Panc1 (cell line): ENCODE measurements at regions not wholly inside any gene's neighbourhood (a gene's known extent, or its start where the extent isn't known, plus 50 kb on each side); places are given as distances from the start of the nearest gene placed in this dataset.

Source experiments
- TCF7L2 ChIP-seq: IDR thresholded peaks from 2 replicates; pipeline ENCODE4 v1.6.1; 2011; ENCODE audit warnings: mild to moderate bottlenecking, low read depth, low read length, inconsistent platforms
- TF ChIP-seq, protein P1 (sequence below): fragments of 450-650 bp; IDR thresholded peaks from 2 replicates; pipeline ENCODE4 v1.5.1; 2017; ENCODE audit warnings: mild to moderate bottlenecking
- TF ChIP-seq, protein P2 (sequence below), 2 experiments: IDR thresholded peaks; 2 replicates each; pipeline ENCODE4 v1.6.1; 2011 to 2012; ENCODE audit warnings: low read depth in 2 of 2, control low read depth in 1 of 2, low read length in 1 of 2, mild to moderate bottlenecking in 1 of 2, moderate library complexity in 1 of 2; ENCODE audit not compliant: insufficient read depth in 1 of 2

DNA sequence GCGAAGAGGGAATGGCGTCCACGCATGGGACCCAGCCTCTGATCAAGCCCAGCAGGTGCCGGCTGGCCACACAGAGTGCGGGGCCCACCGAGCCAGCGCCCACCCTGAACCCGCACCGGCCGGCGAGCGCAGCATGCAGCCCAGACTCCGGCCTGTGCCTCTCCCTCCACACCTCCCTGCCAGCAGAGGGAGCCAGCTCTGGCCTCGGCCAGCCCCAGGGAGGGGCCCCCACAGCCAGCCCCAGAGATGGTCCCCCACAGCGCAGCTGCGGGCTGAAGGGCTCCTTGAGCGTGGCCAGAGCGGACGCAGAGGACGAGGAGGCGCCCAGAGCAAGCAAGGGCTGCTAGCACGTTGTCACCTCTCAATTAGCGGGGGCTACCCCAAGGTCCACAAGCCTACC lies 904.5 kb downstream of the SLITRK6 start:
- TF ChIP-seq, protein P1, sequence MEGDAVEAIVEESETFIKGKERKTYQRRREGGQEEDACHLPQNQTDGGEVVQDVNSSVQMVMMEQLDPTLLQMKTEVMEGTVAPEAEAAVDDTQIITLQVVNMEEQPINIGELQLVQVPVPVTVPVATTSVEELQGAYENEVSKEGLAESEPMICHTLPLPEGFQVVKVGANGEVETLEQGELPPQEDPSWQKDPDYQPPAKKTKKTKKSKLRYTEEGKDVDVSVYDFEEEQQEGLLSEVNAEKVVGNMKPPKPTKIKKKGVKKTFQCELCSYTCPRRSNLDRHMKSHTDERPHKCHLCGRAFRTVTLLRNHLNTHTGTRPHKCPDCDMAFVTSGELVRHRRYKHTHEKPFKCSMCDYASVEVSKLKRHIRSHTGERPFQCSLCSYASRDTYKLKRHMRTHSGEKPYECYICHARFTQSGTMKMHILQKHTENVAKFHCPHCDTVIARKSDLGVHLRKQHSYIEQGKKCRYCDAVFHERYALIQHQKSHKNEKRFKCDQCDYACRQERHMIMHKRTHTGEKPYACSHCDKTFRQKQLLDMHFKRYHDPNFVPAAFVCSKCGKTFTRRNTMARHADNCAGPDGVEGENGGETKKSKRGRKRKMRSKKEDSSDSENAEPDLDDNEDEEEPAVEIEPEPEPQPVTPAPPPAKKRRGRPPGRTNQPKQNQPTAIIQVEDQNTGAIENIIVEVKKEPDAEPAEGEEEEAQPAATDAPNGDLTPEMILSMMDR: no peak; the same call in 1 of the 2 replicates
- TF ChIP-seq, protein P2, sequence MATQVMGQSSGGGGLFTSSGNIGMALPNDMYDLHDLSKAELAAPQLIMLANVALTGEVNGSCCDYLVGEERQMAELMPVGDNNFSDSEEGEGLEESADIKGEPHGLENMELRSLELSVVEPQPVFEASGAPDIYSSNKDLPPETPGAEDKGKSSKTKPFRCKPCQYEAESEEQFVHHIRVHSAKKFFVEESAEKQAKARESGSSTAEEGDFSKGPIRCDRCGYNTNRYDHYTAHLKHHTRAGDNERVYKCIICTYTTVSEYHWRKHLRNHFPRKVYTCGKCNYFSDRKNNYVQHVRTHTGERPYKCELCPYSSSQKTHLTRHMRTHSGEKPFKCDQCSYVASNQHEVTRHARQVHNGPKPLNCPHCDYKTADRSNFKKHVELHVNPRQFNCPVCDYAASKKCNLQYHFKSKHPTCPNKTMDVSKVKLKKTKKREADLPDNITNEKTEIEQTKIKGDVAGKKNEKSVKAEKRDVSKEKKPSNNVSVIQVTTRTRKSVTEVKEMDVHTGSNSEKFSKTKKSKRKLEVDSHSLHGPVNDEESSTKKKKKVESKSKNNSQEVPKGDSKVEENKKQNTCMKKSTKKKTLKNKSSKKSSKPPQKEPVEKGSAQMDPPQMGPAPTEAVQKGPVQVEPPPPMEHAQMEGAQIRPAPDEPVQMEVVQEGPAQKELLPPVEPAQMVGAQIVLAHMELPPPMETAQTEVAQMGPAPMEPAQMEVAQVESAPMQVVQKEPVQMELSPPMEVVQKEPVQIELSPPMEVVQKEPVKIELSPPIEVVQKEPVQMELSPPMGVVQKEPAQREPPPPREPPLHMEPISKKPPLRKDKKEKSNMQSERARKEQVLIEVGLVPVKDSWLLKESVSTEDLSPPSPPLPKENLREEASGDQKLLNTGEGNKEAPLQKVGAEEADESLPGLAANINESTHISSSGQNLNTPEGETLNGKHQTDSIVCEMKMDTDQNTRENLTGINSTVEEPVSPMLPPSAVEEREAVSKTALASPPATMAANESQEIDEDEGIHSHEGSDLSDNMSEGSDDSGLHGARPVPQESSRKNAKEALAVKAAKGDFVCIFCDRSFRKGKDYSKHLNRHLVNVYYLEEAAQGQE (IDR thresholded peaks at IDR 0.05; ENCODE audit: insufficient read depth in 1 of 2, low read depth in 2 of 2, low read length in 1 of 2): no peak
- TF ChIP-seq TCF7L2: no peak
